Kidney epithelial cell (primary cell): ENCODE measurements at regions not wholly inside any gene's neighbourhood (a gene's known extent, or its start where the extent isn't known, plus 50 kb on each side); places are given as distances from the start of the nearest gene placed in this dataset.

Source experiments
- DNase-seq: peaks from one replicate; pipeline ENCODE4 v3.0.0-alpha.2; 2010; ENCODE audit warnings: low read depth
- H3K27me3 ChIP-seq: 2 replicates; pipeline ENCODE4 v1.6.0; 2011; ENCODE audit warnings: low read length; ENCODE audit not compliant: control insufficient read depth, insufficient read depth
- H3K36me3 ChIP-seq: 2 replicates; pipeline ENCODE4 v1.5.1; 2011; ENCODE audit warnings: low read length; ENCODE audit not compliant: control insufficient read depth, insufficient read depth
- H3K4me3 ChIP-seq: 2 replicates; pipeline ENCODE4 v1.5.1; 2011; ENCODE audit warnings: low read depth, mild to moderate bottlenecking, control low read depth, low read length
- CTCF ChIP-seq: IDR thresholded peaks from 2 replicates; pipeline ENCODE4 v1.5.1; 2011; ENCODE audit warnings: mild to moderate bottlenecking, moderate library complexity, low read length, control low read depth, inconsistent platforms; ENCODE audit not compliant: insufficient read depth, poor library complexity, severe bottlenecking

- TF ChIP-seq CTCF = no peak
Observed at GRCh38 chr9:551986-552929, 289.2 kb upstream of the DMRT1 start.

GRCh38 chr9:555493-555892, 286.0 kb upstream of the DMRT1 start:
- H3K36me3 ChIP-seq = no peaks in the 10 kb centered on the region
- H3K4me3 ChIP-seq = no peak overlapping the region
- no peak for TF ChIP-seq CTCF
- no peaks in the 10 kb centered on the region for H3K27me3 ChIP-seq
- DNase-seq = no peak

More at GRCh38 chr9:551986-552929, 289.2 kb upstream of the DMRT1 start:
- no peaks in the 10 kb centered on the region for H3K36me3 ChIP-seq
- H3K4me3 ChIP-seq = no peak overlapping the region
- H3K27me3 ChIP-seq = no peaks in the 10 kb centered on the region
- no peak for DNase-seq

- no peak for DNase-seq
- no peaks in the 10 kb centered on the region for H3K36me3 ChIP-seq
- no peaks in the 10 kb centered on the region for H3K27me3 ChIP-seq
- no peak overlapping the region for H3K4me3 ChIP-seq
- TF ChIP-seq CTCF = no peak
Observed at GRCh38 chr9:556199-556598, 285.3 kb upstream of the DMRT1 start.

GRCh38 chr9:556675-557074, 284.8 kb upstream of the DMRT1 start:
- no peak for TF ChIP-seq CTCF
- H3K36me3 ChIP-seq = no peaks in the 10 kb centered on the region
- H3K4me3 ChIP-seq = no peak overlapping the region
- no peaks in the 10 kb centered on the region for H3K27me3 ChIP-seq
- DNase-seq = no peak

- peak; percentile 41 for DNase-seq
- TF ChIP-seq CTCF = no peak
- H3K4me3 ChIP-seq = no peak overlapping the region
- H3K36me3 ChIP-seq = no peaks in the 10 kb centered on the region
- no peaks in the 10 kb centered on the region for H3K27me3 ChIP-seq
Observed at GRCh38 chr9:557601-558201, 283.8 kb upstream of the DMRT1 start.
